Sigmoid colon (tissue), 6 donors: ENCODE measurements at regions not wholly inside any gene's neighbourhood (a gene's known extent, or its start where the extent isn't known, plus 50 kb on each side); places are given as distances from the start of the nearest gene placed in this dataset.

ENCODE experiments used
- DNase-seq: peaks from one replicate; pipeline ENCODE4 v3.0.0-alpha.2; 2019
- H3K27ac ChIP-seq, 4 donors: fragments of 200-600 bp; sonication (generic); one replicate each; pipeline ENCODE4 v1.5.1; 2016 to 2019; ENCODE audit warnings: mild to moderate bottlenecking in 1 of 4
- H3K27me3 ChIP-seq, 3 donors: fragments of 200-600 bp; sonication (generic); one replicate each; pipeline ENCODE4 v1.5.1; 2019; ENCODE audit warnings: mild to moderate bottlenecking in 1 of 3
- H3K36me3 ChIP-seq, 4 donors: fragments of 200-600 bp; sonication (generic); one replicate each; pipeline ENCODE4 v1.5.1; 2016 to 2019
- H3K4me1 ChIP-seq, 4 donors: fragments of 200-600 bp; sonication (generic); one replicate each; pipeline ENCODE4 v1.5.1; 2017 to 2019
- H3K4me3 ChIP-seq, 4 donors: fragments of 200-600 bp; sonication (generic); one replicate each; pipeline ENCODE4 v1.5.1; 2017 to 2019; ENCODE audit warnings: mild to moderate bottlenecking in 2 of 4, moderate library complexity in 1 of 4
- H3K9me3 ChIP-seq, 4 donors: fragments of 200-600 bp in 3 of 4; sonication (generic) in 3 of 4; one replicate each; pipeline versions ENCODE4 v1.5.1 to v1.6.1; 2013 to 2019
- EP300 ChIP-seq, 4 donors: sonication (generic); formaldehyde crosslinking; IDR thresholded peaks; one replicate each; pipeline ENCODE4 v1.6.1; 2017; ENCODE audit warnings: antibody characterized with exemption in 4 of 4
- POLR2A ChIP-seq, 2 donors: fragments of 450-650 bp; IDR thresholded peaks; one replicate each; pipeline ENCODE4 v1.6.1; 2016; ENCODE audit warnings: antibody characterized with exemption in 2 of 2, mild to moderate bottlenecking in 2 of 2, moderate library complexity in 2 of 2
- POLR2AphosphoS5 ChIP-seq, 4 donors: sonication (generic); formaldehyde crosslinking; IDR thresholded peaks; one replicate each; pipeline ENCODE4 v1.6.1; 2017; ENCODE audit warnings: antibody characterized with exemption in 4 of 4
- WGBS, 2 donors: extraction: QIAGEN DNeasy Blood & Tissue Kit; methylation state at CpG; one replicate each; pipeline ENCODE4 v1.1.7; 2013; 5-methylcytosine and 5-hydroxymethylcytosine counted together
- intact Hi-C: fragments of 100-400 bp; cut with DNase I; formaldehyde crosslinking; loops from one replicate; pipeline ENCODE4 v1.15.1; 2023
- TF ChIP-seq, protein P1 (sequence below), 4 experiments: fragments of 450-650 bp in 3 of 4; fragments of 200-600 bp in 1 of 4; IDR thresholded peaks; one replicate each; pipeline ENCODE4 v1.5.1; 2016 to 2019; ENCODE audit warnings: antibody characterized with exemption in 4 of 4, mild to moderate bottlenecking in 3 of 4, moderate library complexity in 2 of 4
- donor health status: healthy with polysubstance abuse.
- donor health status: healthy.

DNA sequence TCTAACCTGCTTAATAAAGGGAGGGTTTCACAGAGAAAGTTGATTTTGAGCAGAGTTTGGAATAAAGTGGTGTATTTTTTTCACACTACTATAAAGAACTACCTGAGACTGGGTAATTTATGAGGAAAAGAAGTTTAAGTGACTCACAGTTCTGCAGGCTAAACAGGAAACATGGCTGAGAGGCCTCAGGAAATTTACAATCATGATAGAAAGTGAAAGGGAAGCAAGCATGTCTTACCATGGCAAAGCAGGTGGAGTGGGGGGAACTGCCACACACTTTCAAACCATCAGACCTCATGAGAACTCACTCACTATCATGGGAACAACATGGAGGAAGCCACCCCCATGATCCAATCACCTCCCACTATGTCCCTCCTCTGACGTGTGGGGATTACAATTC, 546.7 kb downstream of the EPHA4 start:
- 41 to 88% methylated on average over 1 of the region's 1 CpG for WGBS, 2 donors
- DNase-seq = no peak
- Histone ChIP-seq H3K4me3 (no peak overlapping the region), H3K27ac (no peak overlapping the region), H3K9me3 (no peaks in the 10 kb centered on the region), H3K4me1 (no peaks in the 10 kb centered on the region), H3K27me3 (no peaks in the 10 kb centered on the region), H3K36me3 (no peaks in the 10 kb centered on the region)
- intact Hi-C loops = no loop called here
- TF ChIP-seq, protein P1, sequence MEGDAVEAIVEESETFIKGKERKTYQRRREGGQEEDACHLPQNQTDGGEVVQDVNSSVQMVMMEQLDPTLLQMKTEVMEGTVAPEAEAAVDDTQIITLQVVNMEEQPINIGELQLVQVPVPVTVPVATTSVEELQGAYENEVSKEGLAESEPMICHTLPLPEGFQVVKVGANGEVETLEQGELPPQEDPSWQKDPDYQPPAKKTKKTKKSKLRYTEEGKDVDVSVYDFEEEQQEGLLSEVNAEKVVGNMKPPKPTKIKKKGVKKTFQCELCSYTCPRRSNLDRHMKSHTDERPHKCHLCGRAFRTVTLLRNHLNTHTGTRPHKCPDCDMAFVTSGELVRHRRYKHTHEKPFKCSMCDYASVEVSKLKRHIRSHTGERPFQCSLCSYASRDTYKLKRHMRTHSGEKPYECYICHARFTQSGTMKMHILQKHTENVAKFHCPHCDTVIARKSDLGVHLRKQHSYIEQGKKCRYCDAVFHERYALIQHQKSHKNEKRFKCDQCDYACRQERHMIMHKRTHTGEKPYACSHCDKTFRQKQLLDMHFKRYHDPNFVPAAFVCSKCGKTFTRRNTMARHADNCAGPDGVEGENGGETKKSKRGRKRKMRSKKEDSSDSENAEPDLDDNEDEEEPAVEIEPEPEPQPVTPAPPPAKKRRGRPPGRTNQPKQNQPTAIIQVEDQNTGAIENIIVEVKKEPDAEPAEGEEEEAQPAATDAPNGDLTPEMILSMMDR (IDR thresholded peaks at IDR 0.05) = no peak
- no peak for TF ChIP-seq POLR2AphosphoS5 (IDR thresholded peaks at IDR 0.05)
- TF ChIP-seq POLR2A (IDR thresholded peaks at IDR 0.05) = no peak
- TF ChIP-seq EP300 (IDR thresholded peaks at IDR 0.05) = no peak

DNA sequence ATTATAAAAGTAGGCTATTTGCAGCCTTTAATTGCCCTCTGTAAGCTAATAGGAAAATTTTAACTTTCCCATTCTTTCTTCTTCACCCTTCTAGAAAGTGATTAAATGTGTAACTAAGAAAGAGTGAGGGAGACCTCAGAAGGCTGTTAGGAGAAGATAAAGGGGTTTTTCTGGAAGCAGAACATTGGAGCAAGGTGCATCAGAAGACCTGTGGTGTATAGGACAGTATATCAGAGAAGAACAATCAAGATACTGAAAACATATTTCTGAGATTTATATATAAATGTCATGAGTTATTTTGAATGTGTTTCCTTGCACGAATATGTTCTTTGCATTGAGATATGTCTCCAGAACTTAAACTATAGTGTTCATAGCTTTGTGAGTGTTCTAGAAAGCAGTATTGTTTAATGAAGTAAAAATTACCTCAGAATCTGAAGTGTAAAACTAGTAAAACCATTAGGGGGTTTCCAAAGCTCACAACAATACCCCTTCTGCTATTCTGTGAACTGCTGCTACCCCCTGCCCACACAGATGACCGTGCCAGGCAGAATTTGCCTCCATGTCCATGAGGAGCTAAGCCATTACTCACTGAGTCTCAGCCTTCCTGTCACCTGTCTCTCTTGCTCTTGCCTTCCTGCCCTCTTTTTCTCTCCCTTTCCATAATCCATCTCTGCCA, 537.9 kb downstream of the EPHA4 start:
- H3K4me1 ChIP-seq = no peaks in the 10 kb centered on the region
- H3K9me3 ChIP-seq = no peaks in the 10 kb centered on the region
- DNase-seq = no peak
- H3K4me3 ChIP-seq = no peak overlapping the region
- WGBS, 2 donors = 86 to 89% methylated on average over 2 of the region's 2 CpGs
- H3K36me3 ChIP-seq = no peaks in the 10 kb centered on the region
- intact Hi-C loops = no loop called here
- H3K27ac ChIP-seq = no peak overlapping the region
- TF ChIP-seq POLR2A (IDR thresholded peaks at IDR 0.05) (no peak), POLR2AphosphoS5 (IDR thresholded peaks at IDR 0.05) (no peak)
- TF ChIP-seq, protein P1 (IDR thresholded peaks at IDR 0.05) = no peak
- H3K27me3 ChIP-seq = no peaks in the 10 kb centered on the region

DNA sequence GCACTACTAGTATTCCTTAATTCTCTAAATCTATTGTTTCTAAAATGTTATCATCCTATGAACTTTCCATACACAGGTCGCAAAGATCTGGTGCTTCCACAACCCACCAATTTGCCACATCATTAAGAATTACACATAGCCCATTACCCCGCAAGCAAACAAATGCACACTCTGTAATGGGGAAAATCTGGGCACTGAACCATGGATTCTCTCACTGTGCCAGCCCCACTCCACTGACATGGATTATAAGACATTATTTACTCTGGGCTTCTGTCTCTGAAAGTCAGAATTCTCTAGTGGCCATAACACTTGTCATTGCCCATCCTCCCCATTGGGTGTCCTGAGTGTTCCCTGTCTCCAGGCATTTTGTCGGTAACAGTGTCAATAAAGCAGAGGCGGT, 537.1 kb downstream of the EPHA4 start:
- WGBS, 2 donors = 94 to 96% methylated on average over 4 of the region's 4 CpGs
- TF ChIP-seq, protein P1 (IDR thresholded peaks at IDR 0.05) = no peak
- no peak for TF ChIP-seq POLR2A (IDR thresholded peaks at IDR 0.05)
- TF ChIP-seq POLR2AphosphoS5 (IDR thresholded peaks at IDR 0.05) = no peak
- Histone ChIP-seq H3K4me3 (no peak overlapping the region), H3K4me1 (no peaks in the 10 kb centered on the region), H3K36me3 (no peaks in the 10 kb centered on the region), H3K27me3 (no peaks in the 10 kb centered on the region), H3K9me3 (no peaks in the 10 kb centered on the region), H3K27ac (no peak overlapping the region)
- intact Hi-C loops = no loop called here
- no peak for DNase-seq

DNA sequence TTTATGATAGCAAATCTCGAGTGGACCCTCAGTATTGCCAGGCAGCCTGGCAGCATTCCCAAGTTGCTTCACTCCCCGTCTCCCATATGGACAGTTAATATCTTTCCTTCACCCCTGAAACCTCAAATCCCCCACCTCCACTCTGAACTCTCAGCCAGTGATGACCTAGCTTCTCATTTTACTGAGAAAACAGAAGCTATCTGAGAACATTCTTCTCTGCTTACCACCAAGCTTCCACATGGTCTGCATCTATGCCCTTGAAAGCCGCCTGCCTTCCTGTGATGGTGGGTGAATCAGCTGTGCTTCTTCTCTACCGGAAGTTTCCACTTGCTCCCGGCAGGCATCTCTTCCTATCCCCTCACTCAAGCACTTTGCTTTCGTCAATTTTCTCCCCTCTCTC, 529.2 kb downstream of the EPHA4 start:
- no peak for DNase-seq
- Histone ChIP-seq H3K9me3 (no peaks in the 10 kb centered on the region), H3K27me3 (no peaks in the 10 kb centered on the region), H3K4me1 (no peaks in the 10 kb centered on the region), H3K4me3 (no peak overlapping the region), H3K36me3 (no peaks in the 10 kb centered on the region), H3K27ac (no peak overlapping the region)
- intact Hi-C loops = no loop called here
- 85 to 88% methylated on average over 6 of the region's 6 CpGs for WGBS, 2 donors
- no peak for TF ChIP-seq POLR2AphosphoS5 (IDR thresholded peaks at IDR 0.05)
- TF ChIP-seq EP300 (IDR thresholded peaks at IDR 0.05) = no peak
- TF ChIP-seq, protein P1 (IDR thresholded peaks at IDR 0.05) = no peak
- TF ChIP-seq POLR2A (IDR thresholded peaks at IDR 0.05) = no peak

DNA sequence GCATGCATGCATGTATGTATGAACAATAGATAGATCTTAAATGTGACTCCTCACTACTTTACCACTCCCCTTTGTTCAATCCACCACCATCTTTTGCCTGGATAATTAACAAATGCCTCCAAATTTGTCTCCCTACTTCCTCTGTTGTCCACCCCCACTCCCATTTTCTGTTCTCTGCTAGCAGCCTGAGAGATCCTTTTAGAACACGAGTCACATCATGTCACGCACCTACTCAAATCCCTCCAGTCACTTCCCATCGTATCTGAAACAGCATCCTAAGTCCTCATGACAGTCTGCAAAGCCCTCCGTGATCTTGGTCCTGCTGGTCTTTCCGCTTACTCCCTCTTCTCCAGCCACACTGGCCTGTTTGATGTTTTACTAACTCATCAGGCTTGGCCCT, 527.3 kb downstream of the EPHA4 start:
- no peaks in the 10 kb centered on the region for H3K27me3 ChIP-seq
- no peaks in the 10 kb centered on the region for H3K4me1 ChIP-seq
- no peak overlapping the region for H3K4me3 ChIP-seq
- 95 to 96% methylated on average over 5 of the region's 5 CpGs for WGBS, 2 donors
- TF ChIP-seq POLR2AphosphoS5 (IDR thresholded peaks at IDR 0.05) (no peak), EP300 (IDR thresholded peaks at IDR 0.05) (no peak), POLR2A (IDR thresholded peaks at IDR 0.05) (no peak)
- TF ChIP-seq, protein P1 (IDR thresholded peaks at IDR 0.05) = no peak
- intact Hi-C loops = no loop called here
- H3K9me3 ChIP-seq = no peaks in the 10 kb centered on the region
- no peak overlapping the region for H3K27ac ChIP-seq
- H3K36me3 ChIP-seq = no peaks in the 10 kb centered on the region
- DNase-seq = no peak
